Islet precursor cell (in vitro differentiated cells): ENCODE measurements at regions not wholly inside any gene's neighbourhood (a gene's known extent, or its start where the extent isn't known, plus 50 kb on each side); places are given as distances from the start of the nearest gene placed in this dataset.
"Not testable (repeated sequence)": the region's sequence is repeated elsewhere in the genome, so short reads cannot be mapped to it uniquely, and the experiment has no call there.

ENCODE experiments used
- DNase-seq: peaks from one replicate; pipeline ENCODE4 v3.0.0-alpha.2; 2018

GRCh38 chr4:100900945-100901344 lies 383.1 kb upstream of the EMCN start:
- not testable (repeated sequence) for DNase-seq

GRCh38 chr4:100900134-100900533 lies 382.3 kb upstream of the EMCN start:
- DNase-seq, result no peak

GRCh38 chr4:100898844-100899243 lies 381.0 kb upstream of the EMCN start:
- DNase-seq, result no peak

GRCh38 chr4:100895556-100896197 lies 377.9 kb upstream of the EMCN start:
- no peak for DNase-seq

- DNase-seq, result no peak
Measured at GRCh38 chr4:100894339-100894870, 376.6 kb upstream of the EMCN start.

- DNase-seq, result no peak
Measured at GRCh38 chr4:100891808-100892207, 374.0 kb upstream of the EMCN start.

GRCh38 chr4:100889898-100890297 lies 372.1 kb upstream of the EMCN start:
- DNase-seq, result no peak

- DNase-seq, result no peak
Measured at GRCh38 chr4:100889401-100889800, 371.6 kb upstream of the EMCN start.

GRCh38 chr4:100882661-100883060 lies 364.8 kb upstream of the EMCN start:
- DNase-seq, result no peak

GRCh38 chr4:100881283-100881682 lies 363.5 kb upstream of the EMCN start:
- no peak for DNase-seq

- peak; percentile 72 for DNase-seq
Measured at GRCh38 chr4:100880011-100880410, 362.2 kb upstream of the EMCN start.

GRCh38 chr4:100879471-100879870 lies 361.6 kb upstream of the EMCN start:
- DNase-seq, result no peak

GRCh38 chr4:100876546-100876945 lies 358.7 kb upstream of the EMCN start:
- DNase-seq, result no peak

GRCh38 chr4:100875296-100876068 lies 357.7 kb upstream of the EMCN start:
- no peak for DNase-seq

GRCh38 chr4:100872811-100873210 lies 355.0 kb upstream of the EMCN start:
- no peak for DNase-seq

GRCh38 chr4:100870940-100871772 lies 353.3 kb upstream of the EMCN start:
- no peak for DNase-seq

- no peak for DNase-seq
Measured at GRCh38 chr4:100869276-100869675, 351.5 kb upstream of the EMCN start.

GRCh38 chr4:100868281-100868680 lies 350.5 kb upstream of the EMCN start:
- DNase-seq, result peak; percentile 62

GRCh38 chr4:100852326-100852725 lies 334.5 kb upstream of the EMCN start:
- DNase-seq, result no peak

GRCh38 chr4:100849319-100849718 lies 331.5 kb upstream of the EMCN start:
- no peak for DNase-seq

GRCh38 chr4:100848841-100849240 lies 331.0 kb upstream of the EMCN start:
- DNase-seq, result no peak

- no peak for DNase-seq
Measured at GRCh38 chr4:100843910-100844309, 326.1 kb upstream of the EMCN start.

GRCh38 chr4:100842856-100843255 lies 325.0 kb upstream of the EMCN start:
- DNase-seq, result no peak
